Neural cell (in vitro differentiated cells): ENCODE measurements at regions not wholly inside any gene's neighbourhood (a gene's known extent, or its start where the extent isn't known, plus 50 kb on each side); places are given as distances from the start of the nearest gene placed in this dataset.

Experiments
- EP300 ChIP-seq: fragments of 450-650 bp; conservative IDR thresholded peaks from 2 replicates; pipeline ENCODE4 v1.6.1; 2014; ENCODE audit warnings: antibody characterized with exemption, mild to moderate bottlenecking, moderate library complexity; ENCODE audit not compliant: poor library complexity, severe bottlenecking
- POLR2AphosphoS5 ChIP-seq: IDR thresholded peaks from 2 replicates; pipeline ENCODE4 v1.6.1; 2012

DNA sequence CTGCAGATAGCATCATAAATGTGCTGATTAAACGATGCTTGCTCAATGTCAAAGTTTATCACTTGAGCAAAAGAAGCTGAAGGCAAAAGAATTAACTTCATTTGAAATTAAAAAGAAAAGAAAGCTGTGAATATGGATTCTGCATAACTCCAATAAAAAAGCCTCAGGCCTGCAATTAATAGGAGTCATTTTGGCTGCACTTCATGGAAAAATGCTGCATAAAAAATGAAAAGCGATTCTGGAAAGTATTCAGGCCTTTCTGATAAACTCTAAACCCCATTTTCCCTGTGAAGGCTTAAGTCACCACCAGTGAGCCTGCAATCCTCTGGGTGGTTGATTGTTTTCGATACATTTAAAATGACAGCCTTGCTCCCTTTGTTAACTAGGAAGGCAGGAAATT, 1793.4 kb downstream of the SUCLG1 start:
- TF ChIP-seq EP300 (no peak), POLR2AphosphoS5 (no peak)
